ENCODE measurements at regions not wholly inside any gene's neighbourhood (a gene's known extent, or its start where the extent isn't known, plus 50 kb on each side); places are given as distances from the start of the nearest gene placed in this dataset.
"Not testable (repeated sequence)": the region's sequence is repeated elsewhere in the genome, so short reads cannot be mapped to it uniquely, and the experiment has no call there.

- in situ Hi-C loops (cut with MboI; ENCODE audit: low sequenced_read_pairs): no loop called here
These were observed 269.3 kb downstream of the DAD1 start for GRCh38 chr14:22319526-22320361.

DNA sequence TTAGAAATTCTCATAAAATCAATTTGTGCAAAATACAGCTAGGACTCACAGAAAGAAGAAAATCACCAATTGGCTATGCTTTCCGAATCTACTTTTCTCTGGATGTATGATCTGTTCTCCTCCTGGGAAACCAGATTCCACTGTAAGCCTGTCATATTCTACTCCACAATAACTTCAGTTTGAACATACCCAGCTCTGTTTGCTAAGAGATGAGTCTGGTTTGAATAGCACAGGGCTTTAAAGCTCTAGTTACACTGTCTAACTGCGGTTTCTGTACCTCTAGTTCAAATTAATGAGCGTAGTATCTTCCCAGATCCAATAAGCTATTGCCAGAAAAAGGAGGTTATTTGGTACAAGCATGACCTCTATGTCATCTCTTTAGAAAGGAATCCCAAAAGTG is 270.1 kb downstream of the DAD1 start:
- in situ Hi-C loops (cut with MboI; ENCODE audit: low sequenced_read_pairs): no loop called here

GRCh38 chr14:22316473-22316872 is 272.6 kb downstream of the DAD1 start:
- in situ Hi-C loops (cut with MboI; ENCODE audit: low sequenced_read_pairs): no loop called here

- in situ Hi-C loops (cut with MboI; ENCODE audit: low sequenced_read_pairs): no loop called here
These were observed 273.7 kb downstream of the DAD1 start for GRCh38 chr14:22315336-22315735.

DNA sequence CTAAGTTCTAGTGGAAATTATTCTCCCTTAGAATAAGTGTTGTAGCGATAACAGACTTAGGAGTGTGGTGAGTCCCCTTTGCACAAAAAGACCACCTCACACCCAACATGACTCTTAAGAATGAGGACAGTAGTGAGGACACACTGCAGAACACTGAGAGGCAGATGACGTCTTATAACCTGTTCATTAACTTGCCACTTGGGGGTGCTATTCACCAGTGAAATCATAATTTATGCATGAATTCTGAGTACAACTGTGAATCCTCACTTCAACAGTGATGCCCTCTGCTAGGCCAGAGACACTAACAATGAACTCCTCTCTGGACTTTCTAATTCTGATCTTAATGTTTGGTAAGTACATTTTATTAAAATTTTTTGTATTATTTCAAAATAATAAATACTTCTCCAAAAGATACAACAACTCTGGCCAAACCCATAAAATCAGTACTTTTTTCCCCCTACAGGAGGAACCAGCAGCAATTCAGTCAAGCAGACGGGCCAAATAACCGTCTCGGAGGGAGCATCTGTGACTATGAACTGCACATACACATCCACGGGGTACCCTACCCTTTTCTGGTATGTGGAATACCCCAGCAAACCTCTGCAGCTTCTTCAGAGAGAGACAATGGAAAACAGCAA is 274.7 kb downstream of the DAD1 start:
- in situ Hi-C loops (cut with MboI; ENCODE audit: low sequenced_read_pairs): no loop called here

GRCh38 chr14:22313172-22313801 is 275.7 kb downstream of the DAD1 start:
- in situ Hi-C loops (cut with MboI; ENCODE audit: low sequenced_read_pairs): no loop called here

- in situ Hi-C loops (cut with MboI; ENCODE audit: low sequenced_read_pairs): no loop called here
These were observed 277.4 kb downstream of the DAD1 start for GRCh38 chr14:22311636-22312035.

DNA sequence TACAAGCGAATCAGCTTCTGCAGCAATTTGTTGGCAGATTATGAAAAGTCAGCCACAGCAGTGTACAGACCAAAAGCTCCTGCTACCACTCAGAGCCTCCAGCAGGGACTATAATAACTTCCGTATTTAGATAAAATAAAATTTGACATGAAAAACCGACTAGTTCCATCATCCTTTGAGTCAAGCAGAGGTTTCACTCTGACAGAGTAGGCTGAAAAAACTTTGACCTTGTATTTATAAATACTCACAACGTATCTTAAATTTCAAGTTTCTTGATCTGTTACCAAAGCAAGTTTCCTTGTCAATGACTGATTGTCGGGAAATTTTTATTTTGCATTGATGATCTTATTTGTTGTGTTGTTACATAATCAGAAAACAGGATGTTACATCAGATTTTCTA is 283.4 kb downstream of the DAD1 start:
- in situ Hi-C loops (cut with MboI; ENCODE audit: low sequenced_read_pairs): no loop called here

- in situ Hi-C loops (cut with MboI; ENCODE audit: low sequenced_read_pairs): no loop called here
These were observed 284.7 kb downstream of the DAD1 start for GRCh38 chr14:22304326-22304725.

GRCh38 chr14:22303589-22304195 is 285.3 kb downstream of the DAD1 start:
- in situ Hi-C loops (cut with MboI; ENCODE audit: low sequenced_read_pairs): no loop called here

DNA sequence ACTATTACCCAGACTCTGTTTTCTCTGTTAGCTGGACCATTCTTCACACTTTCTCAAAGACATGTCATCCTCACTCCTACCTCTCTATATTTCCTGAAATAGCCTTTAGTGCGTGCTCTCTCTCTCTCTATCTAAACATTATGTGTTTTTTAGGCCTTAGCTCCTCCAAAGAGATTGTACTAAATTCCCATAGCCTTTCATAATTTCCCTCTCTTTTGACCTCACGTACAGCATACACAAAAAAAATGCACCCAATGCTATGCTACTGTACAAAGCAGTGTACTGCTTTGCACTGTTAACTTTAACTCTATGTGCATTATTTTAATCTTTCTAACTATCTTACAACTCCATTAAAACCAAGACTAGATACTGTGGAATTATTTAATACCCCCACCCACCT is 288.4 kb downstream of the DAD1 start:
- in situ Hi-C loops (cut with MboI; ENCODE audit: low sequenced_read_pairs): no loop called here

DNA sequence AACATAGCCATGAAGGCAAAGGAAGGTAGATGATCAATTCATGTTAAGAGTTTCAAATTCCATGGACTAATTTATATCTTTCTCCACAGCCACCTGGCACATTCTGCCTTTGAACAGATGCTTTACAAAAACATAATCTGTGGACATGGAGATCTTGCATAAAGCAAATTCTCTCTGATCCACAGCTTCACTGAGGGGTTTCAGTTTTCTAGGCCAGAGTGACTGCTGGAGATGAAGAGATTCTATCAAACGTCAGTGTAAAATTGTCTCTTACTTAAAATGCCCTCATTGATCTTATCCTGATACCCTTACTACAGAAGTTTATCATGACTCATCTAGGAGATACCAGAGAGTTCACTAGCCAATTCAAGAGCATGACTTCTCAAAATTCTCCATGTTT is 291.6 kb downstream of the DAD1 start:
- in situ Hi-C loops (cut with MboI; ENCODE audit: low sequenced_read_pairs): no loop called here

GRCh38 chr14:22296722-22297121 is 292.3 kb downstream of the DAD1 start:
- in situ Hi-C loops (cut with MboI; ENCODE audit: low sequenced_read_pairs): no loop called here

- in situ Hi-C loops (cut with MboI; ENCODE audit: low sequenced_read_pairs): no loop called here
These were observed 292.9 kb downstream of the DAD1 start for GRCh38 chr14:22296088-22296487.

- in situ Hi-C loops (cut with MboI; ENCODE audit: low sequenced_read_pairs): no loop called here
These were observed 297.6 kb downstream of the DAD1 start for GRCh38 chr14:22291406-22291805.

GRCh38 chr14:22289570-22289969 is 299.5 kb downstream of the DAD1 start:
- in situ Hi-C loops (cut with MboI; ENCODE audit: low sequenced_read_pairs): no loop called here

DNA sequence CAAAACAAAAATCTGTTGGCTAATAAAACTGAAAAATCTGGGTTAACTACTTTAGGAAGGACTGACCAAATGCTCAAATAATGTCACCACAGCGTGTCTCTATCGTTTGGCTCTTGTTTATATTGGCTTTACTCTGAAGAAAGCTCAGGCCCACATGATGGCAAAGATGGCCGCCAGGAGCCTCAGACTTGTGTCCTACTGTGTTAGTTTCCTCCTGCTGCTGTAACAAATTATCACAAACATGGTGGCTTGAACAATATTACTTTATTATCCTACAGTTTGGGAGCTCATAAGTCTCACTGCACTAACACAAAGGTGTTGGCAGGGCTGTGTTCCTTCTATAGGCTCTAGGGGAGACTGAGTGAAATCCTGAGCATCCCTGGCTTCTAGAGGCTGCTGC is 303.0 kb downstream of the DAD1 start:
- in situ Hi-C loops (cut with MboI; ENCODE audit: low sequenced_read_pairs): no loop called here

- in situ Hi-C loops (cut with MboI; ENCODE audit: low sequenced_read_pairs): no loop called here
These were observed 306.1 kb downstream of the DAD1 start for GRCh38 chr14:22282949-22283348.

DNA sequence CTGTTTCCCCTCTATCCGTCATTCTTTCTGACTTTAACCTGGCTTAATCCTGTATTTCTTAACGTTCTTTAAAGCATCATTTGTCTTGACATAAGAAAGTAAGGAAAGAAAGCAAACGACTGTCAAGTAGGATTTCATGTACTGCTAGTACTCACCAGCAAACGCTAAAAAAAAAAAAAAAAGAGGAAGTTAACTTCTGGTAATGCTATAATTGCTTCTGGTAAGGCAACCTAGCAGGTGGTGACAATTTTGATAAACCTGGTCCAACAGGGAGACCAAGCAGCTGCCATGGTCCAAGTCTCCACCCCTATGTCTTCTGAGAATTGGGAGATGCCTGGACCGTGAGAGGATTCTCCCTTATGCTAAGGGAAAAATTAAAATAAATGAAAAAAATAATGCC is 306.6 kb downstream of the DAD1 start:
- in situ Hi-C loops (cut with MboI; ENCODE audit: low sequenced_read_pairs): no loop called here

DNA sequence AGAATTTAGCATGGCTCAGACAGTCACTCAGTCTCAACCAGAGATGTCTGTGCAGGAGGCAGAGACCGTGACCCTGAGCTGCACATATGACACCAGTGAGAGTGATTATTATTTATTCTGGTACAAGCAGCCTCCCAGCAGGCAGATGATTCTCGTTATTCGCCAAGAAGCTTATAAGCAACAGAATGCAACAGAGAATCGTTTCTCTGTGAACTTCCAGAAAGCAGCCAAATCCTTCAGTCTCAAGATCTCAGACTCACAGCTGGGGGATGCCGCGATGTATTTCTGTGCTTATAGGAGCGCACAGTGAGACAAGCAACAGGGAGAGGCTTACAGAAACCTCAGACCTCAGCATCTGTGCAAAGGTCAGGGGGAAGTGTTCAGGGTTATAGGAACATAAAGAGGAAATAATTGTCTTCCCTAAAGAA is 307.6 kb downstream of the DAD1 start:
- in situ Hi-C loops (cut with MboI; ENCODE audit: low sequenced_read_pairs): not testable (repeated sequence)

GRCh38 chr14:22280497-22281316 is 308.3 kb downstream of the DAD1 start:
- in situ Hi-C loops (cut with MboI; ENCODE audit: low sequenced_read_pairs): no loop called here
